Chondrocyte (in vitro differentiated cells): ENCODE measurements at regions not wholly inside any gene's neighbourhood (a gene's known extent, or its start where the extent isn't known, plus 50 kb on each side); places are given as distances from the start of the nearest gene placed in this dataset.
A peak's percentile ranks its signal among the peaks of the same experiment; 100 is the strongest.
"Not testable (repeated sequence)": the region's sequence is repeated elsewhere in the genome, so short reads cannot be mapped to it uniquely, and the experiment has no call there.

Source experiments
- DNase-seq: peaks from one replicate; pipeline ENCODE4 v3.0.0; 2021; ENCODE audit warnings: mixed read lengths, low spot score
- H3K27ac Mint-ChIP-seq: one replicate; pipeline ENCODE4 v1.8.0; 2021; ENCODE audit warnings: mild to moderate bottlenecking, moderate library complexity, mixed read lengths; ENCODE audit not compliant: unreplicated experiment
- H3K27me3 Mint-ChIP-seq: 2 replicates; pipeline ENCODE4 v1.8.0; 2021; ENCODE audit warnings: low read depth, mixed read lengths
- H3K36me3 Mint-ChIP-seq: 2 replicates; pipeline ENCODE4 v1.8.0; 2021; ENCODE audit warnings: low read depth, mixed read lengths
- H3K4me1 Mint-ChIP-seq: 2 replicates; pipeline ENCODE4 v1.8.0; 2021; ENCODE audit warnings: low read depth, mild to moderate bottlenecking, mixed read lengths
- H3K4me3 Mint-ChIP-seq: one replicate; pipeline ENCODE4 v1.8.0; 2021; ENCODE audit warnings: mild to moderate bottlenecking, moderate library complexity, mixed read lengths; ENCODE audit not compliant: unreplicated experiment
- H3K9me3 Mint-ChIP-seq: 2 replicates; pipeline ENCODE4 v1.8.0; 2021; ENCODE audit warnings: low read depth, mixed read lengths
- CTCF ChIP-seq: fragments of 200-600 bp; sonication (generic); IDR thresholded peaks from 2 replicates; pipeline ENCODE4 v1.5.0; 2021; ENCODE audit warnings: antibody characterized with exemption, mild to moderate bottlenecking, moderate library complexity

DNA sequence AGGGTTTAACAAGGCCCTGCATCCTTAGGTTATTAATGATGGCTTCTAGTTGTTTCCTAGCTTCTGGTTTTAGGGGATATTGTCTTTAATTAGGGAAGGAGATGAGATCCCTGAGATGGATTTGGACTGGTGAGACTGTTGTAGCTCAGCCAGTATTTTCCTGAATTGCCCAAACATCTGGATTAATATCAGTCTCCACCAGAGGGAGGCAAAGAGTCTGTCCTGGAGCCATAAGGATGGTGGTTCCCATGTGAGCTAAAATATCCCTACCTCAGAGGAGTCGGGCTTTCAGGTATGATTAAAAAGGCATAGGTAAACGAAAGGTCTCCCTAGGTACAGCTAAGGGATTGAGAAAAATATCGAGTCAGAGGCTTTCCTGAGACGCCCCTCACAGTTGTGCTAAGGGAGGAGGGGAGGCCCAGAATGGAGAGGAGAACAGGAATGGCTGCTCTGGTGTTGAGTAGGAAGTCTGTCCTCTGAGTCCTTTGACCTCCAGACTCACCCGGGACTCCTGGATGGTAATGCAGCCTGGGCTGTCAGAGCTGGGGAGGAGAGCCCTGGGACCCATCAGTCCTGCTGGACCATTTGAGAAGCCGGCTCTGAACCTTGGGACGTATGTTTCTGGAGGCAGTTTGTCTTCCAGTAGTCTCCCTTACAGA, 130.3 kb upstream of the PLGLB1 start:
- H3K27ac Mint-ChIP-seq, H3K36me3 Mint-ChIP-seq, H3K4me3 Mint-ChIP-seq, H3K9me3 Mint-ChIP-seq, DNase-seq, H3K4me1 Mint-ChIP-seq, H3K27me3 Mint-ChIP-seq: not testable (repeated sequence)

DNA sequence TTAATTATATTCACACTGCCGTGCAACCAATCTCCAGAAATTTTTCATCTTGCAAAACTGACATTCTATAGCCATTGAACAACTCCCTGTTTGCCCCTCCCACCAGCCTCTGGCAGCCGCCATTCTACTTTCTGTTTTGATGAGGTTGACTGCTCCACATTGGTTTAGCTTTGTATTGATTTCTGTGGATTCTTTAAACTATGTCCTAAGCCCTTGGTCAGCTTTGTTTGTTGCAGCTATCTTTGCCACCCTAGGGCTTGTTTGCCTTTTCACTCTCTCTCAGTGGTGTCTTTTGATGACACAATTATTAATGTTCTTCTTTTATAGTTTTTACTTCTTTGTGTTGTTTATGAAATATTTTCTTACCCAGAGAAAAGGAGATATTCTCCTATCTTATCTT, 152.8 kb upstream of the PLGLB1 start:
- H3K4me3 Mint-ChIP-seq, H3K27me3 Mint-ChIP-seq, H3K4me1 Mint-ChIP-seq, H3K9me3 Mint-ChIP-seq, H3K27ac Mint-ChIP-seq, DNase-seq, H3K36me3 Mint-ChIP-seq: not testable (repeated sequence)

DNA sequence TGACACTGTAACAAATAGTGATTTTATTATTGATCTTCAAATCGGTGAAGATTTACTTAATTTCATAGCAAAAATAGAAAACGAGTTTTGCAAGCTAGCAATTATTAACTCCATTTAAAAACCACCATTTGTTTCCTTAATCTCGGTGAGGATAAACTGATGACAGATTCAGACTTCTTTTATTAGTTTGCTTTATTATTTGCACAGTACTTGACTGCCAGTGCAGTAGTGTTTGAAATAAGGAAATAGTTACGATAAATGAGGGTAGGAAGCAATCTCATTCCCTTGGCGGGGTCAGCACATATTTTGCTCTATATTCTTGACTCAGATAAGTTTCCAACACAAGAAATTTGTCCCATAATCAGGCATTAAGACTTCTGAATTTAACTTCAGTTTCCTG, 161.7 kb upstream of the PLGLB1 start:
- not testable (repeated sequence) for H3K27me3 Mint-ChIP-seq, H3K4me1 Mint-ChIP-seq, H3K36me3 Mint-ChIP-seq, H3K4me3 Mint-ChIP-seq, DNase-seq, H3K27ac Mint-ChIP-seq, H3K9me3 Mint-ChIP-seq

GRCh38 chr2:87184260-87184659, 162.6 kb upstream of the PLGLB1 start:
- H3K27ac Mint-ChIP-seq, H3K27me3 Mint-ChIP-seq, DNase-seq, H3K4me1 Mint-ChIP-seq, H3K36me3 Mint-ChIP-seq, H3K4me3 Mint-ChIP-seq, H3K9me3 Mint-ChIP-seq: not testable (repeated sequence)

DNA sequence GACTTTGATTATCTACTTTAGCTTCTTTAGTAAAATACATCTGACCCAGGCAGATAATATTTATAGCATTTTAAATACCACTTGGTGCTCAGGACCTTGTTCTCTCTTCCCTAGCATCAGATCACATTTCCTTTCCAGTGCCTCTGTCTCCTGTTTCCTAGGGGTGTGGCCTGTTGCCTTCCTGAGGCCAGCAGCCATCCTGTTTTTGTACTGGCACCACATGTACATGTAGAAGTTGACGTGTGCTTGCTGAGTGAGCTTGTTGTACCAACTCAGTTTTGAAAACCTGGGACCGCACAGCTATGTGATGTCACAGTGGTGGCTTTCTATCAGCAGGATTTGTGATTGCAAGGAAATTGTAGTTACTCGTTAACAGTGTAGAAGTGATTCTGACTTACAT, 167.6 kb upstream of the PLGLB1 start:
- not testable (repeated sequence) for H3K27ac Mint-ChIP-seq, H3K4me3 Mint-ChIP-seq, H3K4me1 Mint-ChIP-seq, H3K36me3 Mint-ChIP-seq, H3K27me3 Mint-ChIP-seq, H3K9me3 Mint-ChIP-seq, DNase-seq

DNA sequence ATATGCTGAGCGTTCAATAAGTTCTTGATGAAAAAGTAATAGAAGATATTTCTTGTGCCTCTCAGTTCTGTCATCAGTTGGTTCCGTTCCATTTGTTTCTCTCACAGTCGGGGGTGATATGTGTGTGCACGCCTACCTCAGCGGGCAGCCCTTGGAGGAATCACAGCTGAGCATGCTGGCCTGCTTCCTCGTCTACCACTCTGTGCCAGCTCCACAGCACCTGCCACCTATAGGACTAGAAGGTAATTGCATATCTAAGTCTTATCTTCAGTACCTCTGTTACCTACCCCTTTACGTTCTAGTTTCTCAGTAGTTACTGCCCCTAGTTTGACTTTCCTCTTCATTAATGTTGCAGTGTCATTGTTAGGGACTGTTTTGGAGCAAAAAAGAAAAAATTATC, 171.7 kb upstream of the PLGLB1 start:
- H3K4me1 Mint-ChIP-seq, H3K27me3 Mint-ChIP-seq, H3K36me3 Mint-ChIP-seq, H3K9me3 Mint-ChIP-seq, H3K4me3 Mint-ChIP-seq, H3K27ac Mint-ChIP-seq, DNase-seq: not testable (repeated sequence)
- TF ChIP-seq CTCF, result peak; percentile 36

GRCh38 chr2:87194254-87194999, 172.8 kb upstream of the PLGLB1 start:
- DNase-seq, H3K4me1 Mint-ChIP-seq, H3K27me3 Mint-ChIP-seq, H3K9me3 Mint-ChIP-seq, H3K4me3 Mint-ChIP-seq, H3K36me3 Mint-ChIP-seq, H3K27ac Mint-ChIP-seq: not testable (repeated sequence)

DNA sequence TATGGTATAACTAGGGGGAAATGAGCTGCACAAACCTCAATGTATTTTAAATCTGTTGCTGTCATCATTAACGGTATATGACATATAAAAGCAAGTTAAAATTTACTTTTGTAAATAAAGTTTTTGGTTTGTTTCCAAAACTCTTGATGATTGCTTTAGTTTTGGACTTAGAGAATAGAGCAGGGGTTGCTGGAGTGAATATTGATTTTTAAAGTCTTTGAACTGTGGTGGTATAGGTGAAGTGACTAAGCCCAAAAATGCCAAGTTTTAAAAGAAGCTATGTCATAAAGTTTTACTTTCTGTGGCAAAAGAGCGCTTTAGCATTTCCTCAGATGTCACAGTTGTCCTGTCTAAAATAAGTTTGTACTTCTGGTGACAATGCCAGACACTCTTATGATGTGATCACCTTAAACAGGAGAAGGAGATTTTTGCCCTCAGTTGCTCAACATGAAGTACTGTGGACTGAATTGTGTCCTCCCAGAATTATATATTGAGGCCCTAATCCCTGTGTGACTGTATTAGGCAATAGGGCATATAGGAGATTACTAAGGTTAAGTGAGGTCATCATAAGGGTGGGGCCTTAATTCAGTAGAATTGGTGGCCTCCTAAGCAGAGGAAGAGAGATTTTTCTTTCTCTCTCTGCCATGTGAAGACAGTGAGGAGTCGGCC, 175.2 kb upstream of the PLGLB1 start:
- H3K27me3 Mint-ChIP-seq, H3K9me3 Mint-ChIP-seq, H3K36me3 Mint-ChIP-seq, H3K4me3 Mint-ChIP-seq, H3K27ac Mint-ChIP-seq, DNase-seq, H3K4me1 Mint-ChIP-seq: not testable (repeated sequence)

DNA sequence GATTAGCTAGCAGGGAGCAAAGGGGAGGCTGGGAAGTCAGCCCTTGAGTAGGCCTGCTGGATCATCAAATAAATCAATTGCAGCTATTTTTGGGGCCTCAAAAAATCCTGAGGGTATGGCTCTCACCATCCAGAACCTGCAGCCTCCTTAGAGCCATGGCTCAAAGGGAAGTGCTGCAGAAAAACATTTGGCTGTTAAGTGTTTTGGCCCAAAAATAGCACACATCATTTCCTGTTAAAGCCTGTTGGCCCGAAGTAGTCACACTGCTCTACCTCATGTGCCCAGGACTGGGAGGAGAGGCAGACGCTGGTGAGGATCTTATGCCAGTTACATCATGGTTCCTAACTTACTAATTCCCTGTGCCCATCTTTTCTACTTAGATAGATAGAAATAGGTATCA, 176.8 kb upstream of the PLGLB1 start:
- not testable (repeated sequence) for DNase-seq, H3K27me3 Mint-ChIP-seq, H3K9me3 Mint-ChIP-seq, H3K4me3 Mint-ChIP-seq, H3K36me3 Mint-ChIP-seq, H3K4me1 Mint-ChIP-seq, H3K27ac Mint-ChIP-seq

GRCh38 chr2:87199228-87199627, 177.6 kb upstream of the PLGLB1 start:
- H3K27ac Mint-ChIP-seq, DNase-seq, H3K4me1 Mint-ChIP-seq, H3K9me3 Mint-ChIP-seq, H3K4me3 Mint-ChIP-seq, H3K36me3 Mint-ChIP-seq, H3K27me3 Mint-ChIP-seq: not testable (repeated sequence)

GRCh38 chr2:87204569-87205147, 183.0 kb upstream of the PLGLB1 start:
- H3K27ac Mint-ChIP-seq, H3K27me3 Mint-ChIP-seq: not testable (repeated sequence)

More at GRCh38 chr2:87204569-87205147, 183.0 kb upstream of the PLGLB1 start:
- H3K4me3 Mint-ChIP-seq, DNase-seq, H3K36me3 Mint-ChIP-seq, H3K4me1 Mint-ChIP-seq: not testable (repeated sequence)
- H3K9me3 Mint-ChIP-seq, result peaks cover 12% of the 10 kb centered on the region
